ENCODE measurements at regions not wholly inside any gene's neighbourhood (a gene's known extent, or its start where the extent isn't known, plus 50 kb on each side); places are given as distances from the start of the nearest gene placed in this dataset.

- no peak for DNase-seq (ENCODE audit: low spot score)
These were observed 132.9 kb upstream of the SIX2 start for GRCh38 chr2:45141883-45142866.

- DNase-seq (ENCODE audit: low spot score) = no peak
These were observed 131.4 kb upstream of the SIX2 start for GRCh38 chr2:45140675-45141074.

- DNase-seq (ENCODE audit: low spot score) = no peak
These were observed 129.7 kb upstream of the SIX2 start for GRCh38 chr2:45138904-45139303.

GRCh38 chr2:45137966-45138695 lies 128.9 kb upstream of the SIX2 start:
- DNase-seq (ENCODE audit: low spot score) = no peak

- DNase-seq (ENCODE audit: low spot score) = peak; percentile 25
These were observed 125.5 kb upstream of the SIX2 start for GRCh38 chr2:45134726-45135125.

GRCh38 chr2:45134014-45134413 lies 124.8 kb upstream of the SIX2 start:
- DNase-seq (ENCODE audit: low spot score) = no peak

GRCh38 chr2:45132551-45132950 lies 123.3 kb upstream of the SIX2 start:
- no peak for DNase-seq (ENCODE audit: low spot score)

GRCh38 chr2:45131587-45131986 lies 122.3 kb upstream of the SIX2 start:
- DNase-seq (ENCODE audit: low spot score) = peak; percentile 54

- DNase-seq (ENCODE audit: low spot score) = no peak
These were observed 121.5 kb upstream of the SIX2 start for GRCh38 chr2:45130736-45131135.

- DNase-seq (ENCODE audit: low spot score) = peak; percentile 94
These were observed 119.3 kb upstream of the SIX2 start for GRCh38 chr2:45128580-45128997.

- no peak for DNase-seq (ENCODE audit: low spot score)
These were observed 118.6 kb upstream of the SIX2 start for GRCh38 chr2:45127891-45128290.

GRCh38 chr2:45127321-45127720 lies 118.1 kb upstream of the SIX2 start:
- no peak for DNase-seq (ENCODE audit: low spot score)

GRCh38 chr2:45125232-45125631 lies 116.0 kb upstream of the SIX2 start:
- DNase-seq (ENCODE audit: low spot score) = no peak

GRCh38 chr2:45124456-45124855 lies 115.2 kb upstream of the SIX2 start:
- DNase-seq (ENCODE audit: low spot score) = no peak

- DNase-seq (ENCODE audit: low spot score) = peak; percentile 52
These were observed 114.4 kb upstream of the SIX2 start for GRCh38 chr2:45123521-45124191.

- DNase-seq (ENCODE audit: low spot score) = no peak
These were observed 113.8 kb upstream of the SIX2 start for GRCh38 chr2:45123065-45123464.

- DNase-seq (ENCODE audit: low spot score) = peak; percentile 45
These were observed 112.1 kb upstream of the SIX2 start for GRCh38 chr2:45121236-45121927.

- peak; percentile 12 for DNase-seq (ENCODE audit: low spot score)
These were observed 111.3 kb upstream of the SIX2 start for GRCh38 chr2:45120546-45120945.

- DNase-seq (ENCODE audit: low spot score) = peak; percentile 95
These were observed 110.6 kb upstream of the SIX2 start for GRCh38 chr2:45119855-45120254.

- peak; percentile 94 for DNase-seq (ENCODE audit: low spot score)
These were observed 109.8 kb upstream of the SIX2 start for GRCh38 chr2:45119038-45119437.

GRCh38 chr2:45117383-45117782 lies 108.1 kb upstream of the SIX2 start:
- DNase-seq (ENCODE audit: low spot score) = no peak

GRCh38 chr2:45115181-45115580 lies 105.9 kb upstream of the SIX2 start:
- no peak for DNase-seq (ENCODE audit: low spot score)

Measured in kidney tubule cell (primary cell).